B cell (primary cell): ENCODE measurements at regions not wholly inside any gene's neighbourhood (a gene's known extent, or its start where the extent isn't known, plus 50 kb on each side); places are given as distances from the start of the nearest gene placed in this dataset.

ENCODE experiments used
- ATAC-seq: fragments of 200-7000 bp; cut with Tn5 transposase; one replicate; pipeline ENCODE4 v1.10.0; 2021; ENCODE audit warnings: low read depth, mild to moderate bottlenecking, moderate number of reproducible peaks, moderate library complexity
- CTCF ChIA-PET: fragments of 350-600 bp; sonication (Branson Sonifier 250); formaldehyde crosslinking; loops from one replicate; lab custom pipeline; 2021; ENCODE audit warnings: antibody characterized with exemption, inconsistent platforms; lab: Charles Lee
- POLR2A ChIA-PET: fragments of 350-600 bp; sonication (Branson Sonifier 250); formaldehyde crosslinking; loops from one replicate; lab custom pipeline; 2021; ENCODE audit warnings: antibody characterized with exemption; lab: Charles Lee
- DNase-seq: peaks from one replicate; pipeline ENCODE4 v3.0.0; 2013
- H2AFZ ChIP-seq: 2 replicates; pipeline ENCODE4 v1.6.1; 2012; ENCODE audit warnings: mild to moderate bottlenecking, low read depth, low read length; ENCODE audit not compliant: insufficient read depth, poor library complexity, severe bottlenecking
- H3K27ac ChIP-seq, 2 donors: 1 replicate in 1 of 2; 2 replicates in 1 of 2; pipeline ENCODE4 v1.5.1; 2012 to 2013; ENCODE audit warnings: low read length in 2 of 2, mild to moderate bottlenecking in 2 of 2, moderate library complexity in 1 of 2
- H3K27me3 ChIP-seq, 4 experiments: fragments of 200-600 bp in 1 of 4; sonication (generic) in 1 of 4; replicated peaks in 1 of 4; 1 replicate in 2 of 4; 2 replicates in 2 of 4; pipeline versions ENCODE4 v1.6.1 to v1.7.0; 2013 to 2016; ENCODE audit warnings: low read length in 3 of 4, mild to moderate bottlenecking in 2 of 4, mixed read lengths in 1 of 4, moderate library complexity in 1 of 4; ENCODE audit not compliant: insufficient read depth in 4 of 4, control insufficient read depth in 3 of 4; ENCODE audit errors: control extremely low read depth in 1 of 4
- H3K36me3 ChIP-seq, 2 experiments: replicated peaks in 1 of 2; 1 replicate in 1 of 2; 2 replicates in 1 of 2; pipeline versions ENCODE4 v1.6.1 to v1.7.1; 2013; ENCODE audit warnings: low read length in 1 of 2; ENCODE audit not compliant: insufficient read depth in 2 of 2, control insufficient read depth in 1 of 2; ENCODE audit errors: control extremely low read depth in 1 of 2, extremely low read depth in 1 of 2
- H3K4me1 ChIP-seq, 2 donors: fragments of 200-600 bp in 1 of 2; sonication (generic) in 1 of 2; 1 replicate in 1 of 2; 2 replicates in 1 of 2; pipeline versions ENCODE4 v1.5.1 to v1.6.1; 2013 to 2017; ENCODE audit warnings: low read length in 2 of 2; ENCODE audit not compliant: control insufficient read depth in 2 of 2, insufficient read depth in 2 of 2
- H3K4me2 ChIP-seq: replicated peaks from 2 replicates; pipeline ENCODE3; 2012; ENCODE audit warnings: mild to moderate bottlenecking, low read depth, low read length; ENCODE audit not compliant: poor library complexity, severe bottlenecking
- H3K4me3 ChIP-seq, 5 experiments: fragments of 200-600 bp in 1 of 5; sonication (generic) in 1 of 5; 1 replicate in 3 of 5; 2 replicates in 2 of 5; pipeline versions ENCODE4 v1.5.1 to v1.7.0; 2011 to 2016; ENCODE audit warnings: low read length in 4 of 5, mild to moderate bottlenecking in 4 of 5, low read depth in 2 of 5, control low read depth in 1 of 5, moderate library complexity in 1 of 5; ENCODE audit not compliant: insufficient read depth in 1 of 5; ENCODE audit errors: control extremely low read depth in 1 of 5, extremely low read depth in 1 of 5
- H3K79me2 ChIP-seq: fragments of 200-600 bp; sonication (generic); one replicate; pipeline ENCODE4 v1.6.0; 2016; ENCODE audit warnings: low read length; ENCODE audit not compliant: control insufficient read depth, insufficient read depth
- H3K9ac ChIP-seq: fragments of 200-600 bp; sonication (generic); 2 replicates; pipeline ENCODE4 v1.6.1; 2017; ENCODE audit warnings: mild to moderate bottlenecking, low read length, moderate library complexity
- H3K9me3 ChIP-seq, 3 donors: one replicate each; pipeline versions ENCODE4 v1.6.1 to v1.7.1; 2013; ENCODE audit warnings: low read length in 2 of 3; ENCODE audit not compliant: control insufficient read depth in 2 of 3, insufficient read depth in 1 of 3; ENCODE audit errors: control extremely low read depth in 1 of 3
- H4K20me1 ChIP-seq: 2 replicates; pipeline ENCODE4 v1.6.0; 2012; ENCODE audit warnings: mild to moderate bottlenecking, low read length; ENCODE audit not compliant: insufficient read depth, control insufficient read depth, poor library complexity, severe bottlenecking
- H3K27ac Mint-ChIP-seq: one replicate; pipeline ENCODE4 v1.8.0; 2021; ENCODE audit warnings: mixed read lengths
- H3K27me3 Mint-ChIP-seq: one replicate; pipeline ENCODE4 v1.8.0; 2021; ENCODE audit warnings: mixed read lengths
- H3K4me1 Mint-ChIP-seq: one replicate; pipeline ENCODE4 v1.8.0; 2021; ENCODE audit warnings: mixed read lengths
- H3K4me3 Mint-ChIP-seq: one replicate; pipeline ENCODE4 v1.8.0; 2021; ENCODE audit warnings: mixed read lengths
- H3K9me3 Mint-ChIP-seq: one replicate; pipeline ENCODE4 v1.8.0; 2022; ENCODE audit warnings: mixed read lengths; ENCODE audit not compliant: insufficient read depth
- CTCF ChIP-seq: fragments of 200-600 bp; IDR thresholded peaks from one replicate; pipeline ENCODE4 v1.8.0; 2022; ENCODE audit warnings: antibody characterized with exemption, mild to moderate bottlenecking
- EZH2 ChIP-seq: IDR thresholded peaks from 2 replicates; pipeline ENCODE4 v1.6.1; 2012; ENCODE audit warnings: borderline replicate concordance, low read depth, mild to moderate bottlenecking, moderate library complexity, low read length; ENCODE audit not compliant: insufficient read depth, poor library complexity, severe bottlenecking
- WGBS: methylation state at CpG from one replicate; pipeline ENCODE4 v1.1.5; 2013; ENCODE audit warnings: missing lambda C conversion rate; ENCODE audit not compliant: insufficient coverage; 5-methylcytosine and 5-hydroxymethylcytosine counted together
- intact Hi-C: fragments of 100-400 bp; cut with micrococcal nuclease; formaldehyde crosslinking; loops from one replicate; pipeline ENCODE4 v1.10.0; 2022

- Histone ChIP-seq H3K79me2 (no peaks in the 10 kb centered on the region), H3K27ac (no peak overlapping the region), H3K4me2 (no peak overlapping the region), H3K27me3 (no peaks in the 10 kb centered on the region), H3K9me3 (no peaks in the 10 kb centered on the region), H4K20me1 (no peaks in the 10 kb centered on the region), H2AFZ (no peak overlapping the region), H3K36me3 (no peaks in the 10 kb centered on the region), H3K4me3 (no peak overlapping the region), H3K9ac (no peak overlapping the region), H3K4me1 (peaks cover 0 to 5% of the 10 kb centered on the region in 2 donors)
- DNase-seq (no peak), ATAC-seq (no peak)
- Mint-ChIP-seq H3K27me3 (no peaks in the 10 kb centered on the region), H3K4me1 (no peaks in the 10 kb centered on the region), H3K4me3 (no peak overlapping the region), H3K9me3 (peaks cover 4% of the 10 kb centered on the region), H3K27ac (no peak overlapping the region)
- POLR2A ChIA-PET: no interaction called here
- intact Hi-C loops: no loop called here
- TF ChIP-seq EZH2: no peak
- TF ChIP-seq CTCF: no peak
- CTCF ChIA-PET: no interaction called here
- no CpG with 5 or more reads among the region's 2 CpGs for WGBS
These were observed 533.7 kb upstream of the POM121L12 start for GRCh38 chr7:52501696-52502095.

- CTCF ChIA-PET: no interaction called here
- POLR2A ChIA-PET: no interaction called here
- Mint-ChIP-seq H3K9me3 (peaks cover 4% of the 10 kb centered on the region), H3K4me3 (no peak overlapping the region), H3K4me1 (no peaks in the 10 kb centered on the region), H3K27ac (no peak overlapping the region), H3K27me3 (no peaks in the 10 kb centered on the region)
- Histone ChIP-seq H3K27ac (no peak overlapping the region), H2AFZ (peak overlapping the region; percentile 18), H3K4me1 (peaks cover 0 to 5% of the 10 kb centered on the region in 2 donors), H3K36me3 (no peaks in the 10 kb centered on the region), H3K9ac (no peak overlapping the region), H4K20me1 (no peaks in the 10 kb centered on the region), H3K27me3 (no peaks in the 10 kb centered on the region), H3K4me3 (no peak overlapping the region), H3K79me2 (no peaks in the 10 kb centered on the region), H3K4me2 (no peak overlapping the region), H3K9me3 (no peaks in the 10 kb centered on the region)
- WGBS: no CpG with 5 or more reads among the region's 3 CpGs
- DNase-seq (no peak), ATAC-seq (no peak)
- intact Hi-C loops: no loop called here
- TF ChIP-seq CTCF (no peak), EZH2 (no peak)
These were observed 534.6 kb upstream of the POM121L12 start for GRCh38 chr7:52500841-52501240.
